ENCODE measurements at regions not wholly inside any gene's neighbourhood (a gene's known extent, or its start where the extent isn't known, plus 50 kb on each side); places are given as distances from the start of the nearest gene placed in this dataset.

DNA sequence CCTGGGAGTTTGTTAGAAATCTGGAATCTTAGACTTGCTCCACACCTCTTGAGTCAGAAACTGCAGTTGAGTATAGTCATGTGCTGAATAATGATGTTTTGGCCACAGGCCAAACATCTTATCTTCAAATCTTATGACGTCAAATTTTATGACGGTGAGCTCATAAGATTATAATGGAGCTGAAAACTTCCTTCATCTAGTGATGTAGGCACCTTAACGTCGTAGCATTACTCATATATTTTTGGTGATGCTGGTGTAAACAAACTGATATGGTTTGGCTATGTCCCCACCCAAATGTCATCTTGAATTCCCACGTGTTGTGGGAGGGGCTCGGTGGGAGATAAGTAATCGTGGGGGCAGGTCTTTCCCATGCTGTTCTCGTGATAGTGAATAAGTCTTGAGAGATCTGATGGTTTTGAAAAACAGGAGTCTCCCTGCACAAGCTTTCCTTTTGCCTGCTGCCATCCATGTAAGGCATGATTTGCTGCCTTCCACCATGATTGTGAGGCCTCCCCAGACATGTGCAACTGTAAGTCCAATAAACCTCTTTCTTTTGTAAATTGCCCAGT, 268.0 kb upstream of the PROK2 start:
- no peak for DNase-seq (ENCODE audit: low read depth)
- in situ Hi-C loops (cut with HindIII; ENCODE audit: low sequenced_read_pairs): no loop called here
- TF ChIP-seq, protein P1, sequence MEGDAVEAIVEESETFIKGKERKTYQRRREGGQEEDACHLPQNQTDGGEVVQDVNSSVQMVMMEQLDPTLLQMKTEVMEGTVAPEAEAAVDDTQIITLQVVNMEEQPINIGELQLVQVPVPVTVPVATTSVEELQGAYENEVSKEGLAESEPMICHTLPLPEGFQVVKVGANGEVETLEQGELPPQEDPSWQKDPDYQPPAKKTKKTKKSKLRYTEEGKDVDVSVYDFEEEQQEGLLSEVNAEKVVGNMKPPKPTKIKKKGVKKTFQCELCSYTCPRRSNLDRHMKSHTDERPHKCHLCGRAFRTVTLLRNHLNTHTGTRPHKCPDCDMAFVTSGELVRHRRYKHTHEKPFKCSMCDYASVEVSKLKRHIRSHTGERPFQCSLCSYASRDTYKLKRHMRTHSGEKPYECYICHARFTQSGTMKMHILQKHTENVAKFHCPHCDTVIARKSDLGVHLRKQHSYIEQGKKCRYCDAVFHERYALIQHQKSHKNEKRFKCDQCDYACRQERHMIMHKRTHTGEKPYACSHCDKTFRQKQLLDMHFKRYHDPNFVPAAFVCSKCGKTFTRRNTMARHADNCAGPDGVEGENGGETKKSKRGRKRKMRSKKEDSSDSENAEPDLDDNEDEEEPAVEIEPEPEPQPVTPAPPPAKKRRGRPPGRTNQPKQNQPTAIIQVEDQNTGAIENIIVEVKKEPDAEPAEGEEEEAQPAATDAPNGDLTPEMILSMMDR (IDR thresholded peaks at IDR 0.05; ENCODE audit: low read depth, low read length, missing control alignments): no peak
- no peak overlapping the region for H3K4me3 ChIP-seq (ENCODE audit: low read depth, low read length)

DNA sequence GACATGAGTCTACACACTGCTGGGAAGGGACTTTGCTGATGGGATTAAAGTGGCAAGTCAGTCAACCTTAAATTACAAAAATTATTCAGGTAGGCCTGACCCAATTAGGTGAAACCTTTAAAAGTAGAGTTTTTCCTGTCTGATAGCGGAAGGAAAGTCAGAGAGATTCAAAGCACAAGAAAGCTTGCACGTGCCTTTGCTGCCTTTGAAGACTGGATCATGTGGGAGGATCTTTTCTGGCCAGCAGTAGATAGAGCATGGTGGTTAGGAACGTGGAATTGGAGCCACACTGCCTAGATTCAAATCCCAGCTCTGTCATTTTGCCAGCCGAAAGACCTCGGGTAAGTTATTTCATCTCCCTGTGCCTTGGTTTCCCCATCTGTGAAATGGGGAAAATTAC, 265.8 kb upstream of the PROK2 start:
- no peak overlapping the region for H3K4me3 ChIP-seq (ENCODE audit: low read depth, low read length)
- in situ Hi-C loops (cut with HindIII; ENCODE audit: low sequenced_read_pairs): no loop called here
- TF ChIP-seq, protein P1 (IDR thresholded peaks at IDR 0.05; ENCODE audit: low read depth, low read length, missing control alignments): no peak
- no peak for DNase-seq (ENCODE audit: low read depth)

DNA sequence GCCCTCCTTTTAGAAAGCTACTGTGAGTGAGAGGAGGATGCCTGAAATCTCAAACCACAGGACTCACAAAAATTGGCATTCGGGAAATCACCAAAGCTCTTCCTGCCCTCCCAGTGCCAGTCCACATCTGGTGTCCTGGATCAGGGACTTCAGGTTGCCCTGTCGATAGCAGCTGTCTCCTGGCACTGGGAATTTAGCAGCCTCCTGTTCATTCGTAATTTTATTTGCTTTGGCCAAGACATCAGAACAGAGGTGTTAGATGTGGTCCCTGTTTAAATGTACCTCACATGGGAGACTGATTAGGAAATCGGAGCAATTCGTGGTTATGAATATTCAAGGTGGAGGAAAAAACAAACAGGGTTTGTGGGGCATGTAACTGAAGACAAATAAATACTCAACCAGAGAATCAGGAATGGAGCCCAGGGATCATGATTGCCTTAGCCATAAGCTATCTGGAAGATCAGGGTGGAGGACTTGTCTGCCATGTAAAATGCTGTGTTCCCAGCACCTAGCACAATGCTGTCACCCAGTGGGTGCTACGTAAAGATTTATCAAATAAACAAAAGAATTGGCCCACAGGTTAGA, 265.2 kb upstream of the PROK2 start:
- TF ChIP-seq, protein P1 (IDR thresholded peaks at IDR 0.05; ENCODE audit: low read depth, low read length, missing control alignments): no peak
- no peak overlapping the region for H3K4me3 ChIP-seq (ENCODE audit: low read depth, low read length)
- in situ Hi-C loops (cut with HindIII; ENCODE audit: low sequenced_read_pairs): no loop called here
- DNase-seq (ENCODE audit: low read depth): no peak

DNA sequence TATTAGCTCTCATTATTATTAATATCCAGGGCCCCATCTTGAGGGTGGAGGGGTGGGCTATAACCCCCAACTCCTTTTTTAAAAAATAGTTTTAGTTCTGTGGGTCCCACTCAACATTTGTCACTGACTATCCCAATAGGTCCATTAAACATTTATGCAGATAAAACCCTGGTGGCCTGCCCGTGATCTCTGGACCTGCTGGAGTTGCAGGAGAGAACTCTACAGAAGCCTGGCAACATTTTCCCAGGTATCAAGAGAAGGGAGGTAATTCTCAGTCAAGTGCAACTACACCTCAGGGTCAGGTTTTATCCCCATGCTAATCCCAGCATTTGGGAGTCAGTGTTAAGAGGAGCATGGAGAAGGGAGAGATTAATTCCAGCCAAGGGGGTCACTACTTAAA, 264.4 kb upstream of the PROK2 start:
- in situ Hi-C loops (cut with HindIII; ENCODE audit: low sequenced_read_pairs): no loop called here
- TF ChIP-seq, protein P1 (IDR thresholded peaks at IDR 0.05; ENCODE audit: low read depth, low read length, missing control alignments): no peak
- no peak for DNase-seq (ENCODE audit: low read depth)
- no peak overlapping the region for H3K4me3 ChIP-seq (ENCODE audit: low read depth, low read length)

DNA sequence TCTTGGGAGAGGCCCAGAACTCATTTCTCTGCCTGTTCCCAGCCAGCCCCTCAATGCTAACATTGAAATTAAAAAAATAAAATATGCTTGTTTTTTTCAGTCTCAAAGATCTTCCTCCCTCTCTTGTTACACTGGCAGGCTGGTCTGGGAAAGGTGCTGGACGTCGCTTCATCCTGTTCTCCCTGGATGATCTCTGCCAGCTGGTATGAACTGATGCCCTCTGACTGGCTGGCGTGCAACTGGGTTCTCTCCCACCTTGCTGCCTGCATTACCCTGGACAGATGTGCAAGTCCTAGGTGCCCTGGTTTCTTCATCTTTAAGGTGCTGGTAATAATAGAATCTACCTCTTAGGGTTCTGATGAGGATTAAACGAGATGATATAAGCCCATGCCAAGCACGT, 263.9 kb upstream of the PROK2 start:
- TF ChIP-seq, protein P1 (IDR thresholded peaks at IDR 0.05; ENCODE audit: low read depth, low read length, missing control alignments): no peak
- in situ Hi-C loops (cut with HindIII; ENCODE audit: low sequenced_read_pairs): no loop called here
- no peak for DNase-seq (ENCODE audit: low read depth)
- H3K4me3 ChIP-seq (ENCODE audit: low read depth, low read length): no peak overlapping the region

DNA sequence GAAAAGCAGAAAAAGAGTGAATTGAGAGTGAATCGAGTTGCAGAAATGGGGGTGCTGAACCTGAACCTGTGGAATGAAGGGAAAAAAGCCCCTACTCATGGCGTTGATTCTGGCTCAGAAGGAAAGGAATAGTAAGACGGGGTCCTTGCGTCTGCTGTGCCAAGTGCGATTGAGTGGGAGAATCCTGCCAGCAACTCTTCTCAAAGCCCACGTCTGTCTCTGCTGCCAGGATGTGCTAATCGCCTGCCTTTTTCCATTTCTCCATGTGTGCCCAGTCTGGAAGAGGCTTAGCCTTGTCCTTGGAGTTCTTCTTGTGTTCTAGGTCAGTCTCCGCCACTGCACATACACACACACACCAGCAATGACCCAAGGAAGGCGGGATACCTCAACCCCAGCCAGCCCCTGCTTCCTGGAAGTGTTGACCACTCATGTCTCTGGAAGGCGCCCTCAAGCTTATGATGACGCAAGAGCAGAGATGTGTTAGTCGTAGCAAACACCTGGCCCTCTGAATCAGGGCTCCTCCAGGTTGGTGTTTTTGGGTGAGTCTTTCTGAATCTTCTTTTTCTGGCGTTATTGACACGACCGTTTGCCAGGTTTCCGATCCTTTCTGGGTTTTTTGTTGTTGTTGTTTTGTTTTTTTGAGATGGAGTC, 262.4 kb upstream of the PROK2 start:
- DNase-seq (ENCODE audit: low read depth): no peak
- no peak overlapping the region for H3K4me3 ChIP-seq (ENCODE audit: low read depth, low read length)
- TF ChIP-seq, protein P1 (IDR thresholded peaks at IDR 0.05; ENCODE audit: low read depth, low read length, missing control alignments): no peak
- in situ Hi-C loops (cut with HindIII; ENCODE audit: low sequenced_read_pairs): no loop called here
